H7 (cell line): ENCODE measurements at regions not wholly inside any gene's neighbourhood (a gene's known extent, or its start where the extent isn't known, plus 50 kb on each side); places are given as distances from the start of the nearest gene placed in this dataset.
"Not testable (repeated sequence)": the region's sequence is repeated elsewhere in the genome, so short reads cannot be mapped to it uniquely, and the experiment has no call there.

Source experiments
- DNase-seq: peaks from one replicate; pipeline ENCODE4 v3.0.0; 2012
- H3K27me3 ChIP-seq: 2 replicates; pipeline ENCODE4 v1.6.0; 2011; ENCODE audit warnings: mild to moderate bottlenecking, low read length; ENCODE audit not compliant: control insufficient read depth, insufficient read depth
- H3K36me3 ChIP-seq: replicated peaks from 2 replicates; pipeline ENCODE4 v1.5.1; 2011; ENCODE audit warnings: low read length; ENCODE audit not compliant: control insufficient read depth, insufficient read depth
- H3K4me3 ChIP-seq: 2 replicates; pipeline ENCODE4 v1.5.1; 2011; ENCODE audit warnings: low read depth, mild to moderate bottlenecking, control low read depth, low read length, moderate library complexity; ENCODE audit not compliant: insufficient read depth

GRCh38 chr14:89743828-89744227, 210.7 kb downstream of the EFCAB11 start:
- no peak for DNase-seq
- Histone ChIP-seq H3K4me3 (no peak overlapping the region), H3K36me3 (no peaks in the 10 kb centered on the region), H3K27me3 (no peaks in the 10 kb centered on the region)

GRCh38 chr14:89740241-89740640, 214.3 kb downstream of the EFCAB11 start:
- H3K27me3 ChIP-seq: no peaks in the 10 kb centered on the region
- no peaks in the 10 kb centered on the region for H3K36me3 ChIP-seq
- H3K4me3 ChIP-seq: no peak overlapping the region
- DNase-seq: no peak

GRCh38 chr14:89736881-89737280, 217.6 kb downstream of the EFCAB11 start:
- no peak overlapping the region for H3K4me3 ChIP-seq
- no peaks in the 10 kb centered on the region for H3K27me3 ChIP-seq
- H3K36me3 ChIP-seq: no peaks in the 10 kb centered on the region
- no peak for DNase-seq

- Histone ChIP-seq H3K4me3 (no peak overlapping the region), H3K27me3 (no peaks in the 10 kb centered on the region), H3K36me3 (no peaks in the 10 kb centered on the region)
- no peak for DNase-seq
Measured at GRCh38 chr14:89731396-89731933, 223.1 kb downstream of the EFCAB11 start.

- Histone ChIP-seq H3K27me3 (no peaks in the 10 kb centered on the region), H3K4me3 (no peak overlapping the region), H3K36me3 (no peaks in the 10 kb centered on the region)
- DNase-seq: no peak
Measured at GRCh38 chr14:89730687-89731086, 223.8 kb downstream of the EFCAB11 start.

- Histone ChIP-seq H3K4me3 (no peak overlapping the region), H3K27me3 (no peaks in the 10 kb centered on the region), H3K36me3 (no peaks in the 10 kb centered on the region)
- DNase-seq: no peak
Measured at GRCh38 chr14:89728964-89729363, 225.6 kb downstream of the EFCAB11 start.

GRCh38 chr14:89726226-89726625, 228.3 kb downstream of the EFCAB11 start:
- not testable (repeated sequence) for H3K36me3 ChIP-seq, H3K27me3 ChIP-seq, H3K4me3 ChIP-seq, DNase-seq

GRCh38 chr14:89724628-89724960, 229.9 kb downstream of the EFCAB11 start:
- Histone ChIP-seq H3K36me3 (no peaks in the 10 kb centered on the region), H3K27me3 (no peaks in the 10 kb centered on the region), H3K4me3 (no peak overlapping the region)
- DNase-seq: no peak

- Histone ChIP-seq H3K4me3 (no peak overlapping the region), H3K27me3 (no peaks in the 10 kb centered on the region), H3K36me3 (no peaks in the 10 kb centered on the region)
- no peak for DNase-seq
Measured at GRCh38 chr14:89723930-89724627, 230.5 kb downstream of the EFCAB11 start.

GRCh38 chr14:89721956-89722355, 232.6 kb downstream of the EFCAB11 start:
- Histone ChIP-seq H3K4me3 (no peak overlapping the region), H3K36me3 (no peaks in the 10 kb centered on the region), H3K27me3 (no peaks in the 10 kb centered on the region)

GRCh38 chr14:89720741-89721729, 233.5 kb downstream of the EFCAB11 start:
- peak; percentile 48 for DNase-seq

More at GRCh38 chr14:89721956-89722355, 232.6 kb downstream of the EFCAB11 start:
- no peak for DNase-seq

GRCh38 chr14:89720076-89720687, 234.3 kb downstream of the EFCAB11 start:
- Histone ChIP-seq H3K27me3 (no peaks in the 10 kb centered on the region), H3K4me3 (no peak overlapping the region), H3K36me3 (no peaks in the 10 kb centered on the region)
- no peak for DNase-seq

More at GRCh38 chr14:89720741-89721729, 233.5 kb downstream of the EFCAB11 start:
- Histone ChIP-seq H3K4me3 (no peak overlapping the region), H3K36me3 (no peaks in the 10 kb centered on the region), H3K27me3 (no peaks in the 10 kb centered on the region)

- DNase-seq: no peak
- no peak overlapping the region for H3K4me3 ChIP-seq
- no peaks in the 10 kb centered on the region for H3K27me3 ChIP-seq
- H3K36me3 ChIP-seq: no peaks in the 10 kb centered on the region
Measured at GRCh38 chr14:89719366-89720075, 235.0 kb downstream of the EFCAB11 start.
